ENCODE measurements at regions not wholly inside any gene's neighbourhood (a gene's known extent, or its start where the extent isn't known, plus 50 kb on each side); places are given as distances from the start of the nearest gene placed in this dataset.
A peak's percentile ranks its signal among the peaks of the same experiment; 100 is the strongest.

DNA sequence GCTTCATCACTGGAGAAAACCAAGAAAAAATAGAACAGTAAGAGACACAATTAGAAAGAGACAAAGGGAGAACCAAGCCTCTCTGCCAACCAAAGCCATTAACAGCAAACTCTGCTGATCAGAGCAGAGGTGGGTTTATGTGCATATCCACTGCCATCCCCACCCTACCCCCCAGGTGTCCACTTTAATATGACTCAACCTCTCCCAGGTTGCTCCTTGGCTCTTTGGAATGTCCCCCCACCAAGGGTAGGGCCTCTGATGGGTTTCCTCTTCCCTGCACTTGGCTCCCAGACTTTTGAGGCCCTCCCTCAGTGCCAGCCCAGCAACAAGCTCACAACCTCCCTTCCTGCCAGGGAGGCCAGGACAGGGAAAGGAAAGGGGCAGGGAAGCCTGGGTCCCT, 104.8 kb downstream of the DMRTA2 start:
- CTCF ChIA-PET: interaction anchor here in 1 of 2 donors (0.8 kb wide), 1 partner anchor 9 kb away, joined by 4 read pairs; no protein-coding TSS in a partner anchor

DNA sequence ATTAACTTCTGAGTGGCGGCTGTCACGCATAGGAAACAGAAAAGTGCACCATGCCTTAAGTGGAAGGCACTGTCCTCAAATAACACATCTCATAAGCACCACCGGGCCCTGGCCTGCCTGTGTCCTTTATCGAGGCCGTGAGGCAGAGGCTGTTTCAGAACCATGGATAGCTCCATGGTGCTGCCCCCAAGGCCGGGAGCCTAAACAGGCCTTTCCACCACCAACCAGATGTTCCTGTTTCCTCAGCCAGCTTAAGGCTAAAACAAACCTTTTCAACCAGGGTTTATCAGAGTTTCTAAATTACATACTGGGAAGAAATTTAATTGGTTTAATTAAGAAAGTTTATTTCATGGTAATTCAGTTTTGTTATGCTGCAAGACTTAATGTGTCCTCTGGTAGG, 114.4 kb downstream of the DMRTA2 start:
- peaks cover 0 to 5% (median 0%) of the 10 kb centered on the region in 3 donors for H3K9me3 Mint-ChIP-seq
- H3K27ac Mint-ChIP-seq: no peak overlapping the region
- no peaks in the 10 kb centered on the region for H3K36me3 ChIP-seq (ENCODE audit: control insufficient read depth in 2 of 2, extremely low read depth in 1 of 2, insufficient read depth in 1 of 2, low read length in 1 of 2)
- WGBS (ENCODE audit: insufficient coverage): 7% methylated on average over 2 of the region's 6 CpGs
- H3K27me3 Mint-ChIP-seq: peaks cover 5 to 30% of the 10 kb centered on the region in 2 donors
- H3K27me3 ChIP-seq (replicated peaks in 1 of 2; ENCODE audit: control insufficient read depth in 2 of 2, extremely low read depth in 1 of 2, insufficient read depth in 2 of 2, low read length in 1 of 2): peaks cover under 1 to 3% of the 10 kb centered on the region in 2 experiments
- no peaks in the 10 kb centered on the region for H3K4me1 ChIP-seq (ENCODE audit: control insufficient read depth in 1 of 2, extremely low read depth in 1 of 2, insufficient read depth in 2 of 2, low read length in 2 of 2)
- CTCF ChIA-PET: no interaction called here
- no peak overlapping the region for H3K4me3 Mint-ChIP-seq
- H3K36me3 Mint-ChIP-seq: no peaks in the 10 kb centered on the region
- DNase-seq (peak in 1 of 35 experiments; percentile 9), ATAC-seq (replicated peaks in 1 of 4) (no peak)
- H3K4me3 ChIP-seq (ENCODE audit: control insufficient read depth in 1 of 2, extremely low read depth in 1 of 2, low read length in 1 of 2): no peak overlapping the region
- POLR2A ChIA-PET: no interaction called here
- H3K9me3 ChIP-seq: no peaks in the 10 kb centered on the region
- no peak overlapping the region for H3K27ac ChIP-seq (ENCODE audit: low read length)
- H3K4me1 Mint-ChIP-seq: no peaks in the 10 kb centered on the region

More for the DNA sequence above, 104.8 kb downstream of the DMRTA2 start:
- DNase-seq: no peak
- Mint-ChIP-seq H3K27ac (no peak overlapping the region), H3K4me3 (no peak overlapping the region), H3K36me3 (no peaks in the 10 kb centered on the region), H3K9me3 (no peaks in the 10 kb centered on the region), H3K4me1 (no peaks in the 10 kb centered on the region), H3K27me3 (peaks cover 5 to 12% of the 10 kb centered on the region in 2 donors)
- Histone ChIP-seq H3K27ac (ENCODE audit: low read length) (no peak overlapping the region), H3K9me3 (no peaks in the 10 kb centered on the region), H3K27me3 (replicated peaks in 1 of 2; ENCODE audit: control insufficient read depth in 2 of 2, extremely low read depth in 1 of 2, insufficient read depth in 2 of 2, low read length in 1 of 2) (peaks cover 0 to 7% of the 10 kb centered on the region in 2 experiments), H3K4me1 (ENCODE audit: control insufficient read depth in 1 of 2, extremely low read depth in 1 of 2, insufficient read depth in 2 of 2, low read length in 2 of 2) (no peaks in the 10 kb centered on the region), H3K4me3 (ENCODE audit: control insufficient read depth in 1 of 2, extremely low read depth in 1 of 2, low read length in 1 of 2) (no peak overlapping the region), H3K36me3 (ENCODE audit: control insufficient read depth in 2 of 2, extremely low read depth in 1 of 2, insufficient read depth in 1 of 2, low read length in 1 of 2) (no peaks in the 10 kb centered on the region)
- no peak for ATAC-seq (replicated peaks in 1 of 4)
- POLR2A ChIA-PET: no interaction called here

DNA sequence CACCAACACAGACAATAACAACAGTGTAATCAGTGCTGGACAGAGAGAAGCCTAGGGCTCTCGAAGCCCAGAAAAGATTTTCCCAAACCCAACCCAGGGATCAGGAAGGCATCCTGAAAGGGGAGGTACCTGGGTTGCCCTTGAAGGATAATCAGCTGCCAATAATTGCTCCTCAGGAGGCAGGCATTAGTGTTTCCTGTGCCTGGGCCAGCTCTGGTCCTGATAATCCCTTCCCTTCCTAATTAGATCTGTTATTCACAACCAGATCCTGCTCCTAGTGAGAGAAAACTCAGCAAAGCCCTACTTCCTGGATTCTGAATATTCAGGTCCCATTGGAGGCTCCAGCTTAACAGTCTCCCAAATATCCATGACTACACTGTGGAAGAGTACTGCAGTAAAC, 117.4 kb downstream of the DMRTA2 start:
- no peaks in the 10 kb centered on the region for H3K9me3 ChIP-seq
- Mint-ChIP-seq H3K9me3 (peaks cover 0 to 5% (median 0%) of the 10 kb centered on the region in 3 donors), H3K4me3 (no peak overlapping the region), H3K4me1 (no peaks in the 10 kb centered on the region), H3K27me3 (peaks cover 4 to 29% of the 10 kb centered on the region in 2 donors), H3K27ac (no peak overlapping the region), H3K36me3 (no peaks in the 10 kb centered on the region)
- no peak overlapping the region for H3K4me3 ChIP-seq (ENCODE audit: control insufficient read depth in 1 of 2, extremely low read depth in 1 of 2, low read length in 1 of 2)
- H3K27me3 ChIP-seq (replicated peaks in 1 of 2; ENCODE audit: control insufficient read depth in 2 of 2, extremely low read depth in 1 of 2, insufficient read depth in 2 of 2, low read length in 1 of 2): peaks cover 1 to 2% of the 10 kb centered on the region in 2 experiments
- H3K36me3 ChIP-seq (ENCODE audit: control insufficient read depth in 2 of 2, extremely low read depth in 1 of 2, insufficient read depth in 1 of 2, low read length in 1 of 2): no peaks in the 10 kb centered on the region
- ChIA-PET CTCF (no interaction called here), POLR2A (no interaction called here)
- ATAC-seq (replicated peaks in 1 of 4) (no peak), DNase-seq (no peak)
- no CpG with 5 or more reads among the region's 1 CpG for WGBS (ENCODE audit: insufficient coverage)
- H3K4me1 ChIP-seq (ENCODE audit: control insufficient read depth in 1 of 2, extremely low read depth in 1 of 2, insufficient read depth in 2 of 2, low read length in 2 of 2): no peaks in the 10 kb centered on the region
- no peak overlapping the region for H3K27ac ChIP-seq (ENCODE audit: low read length)

DNA sequence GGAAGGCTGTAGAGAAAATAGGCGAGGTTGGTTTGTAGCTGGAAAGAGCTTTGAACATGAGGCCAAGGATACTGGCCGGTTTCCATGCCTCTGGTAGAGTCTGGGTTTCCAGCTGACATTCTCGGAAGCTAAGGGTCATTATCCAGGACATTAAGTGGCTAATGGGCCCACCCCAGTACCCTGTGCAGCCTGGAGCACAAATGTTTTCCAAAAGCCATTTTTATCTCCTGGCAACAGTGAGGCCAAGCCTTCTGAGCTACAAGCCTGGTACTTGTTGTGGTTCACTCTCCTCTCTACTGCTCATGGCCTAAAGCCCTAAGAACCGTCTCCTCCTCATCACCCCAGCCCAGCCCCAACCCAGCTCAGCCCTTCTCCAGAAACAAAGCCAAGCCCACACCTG, 122.9 kb downstream of the DMRTA2 start:
- no peaks in the 10 kb centered on the region for H3K4me1 Mint-ChIP-seq
- ChIA-PET CTCF (no interaction called here), POLR2A (no interaction called here)
- Histone ChIP-seq H3K4me3 (ENCODE audit: control insufficient read depth in 1 of 2, extremely low read depth in 1 of 2, low read length in 1 of 2) (no peak overlapping the region), H3K9me3 (no peaks in the 10 kb centered on the region), H3K27me3 (replicated peaks in 1 of 2; ENCODE audit: control insufficient read depth in 2 of 2, extremely low read depth in 1 of 2, insufficient read depth in 2 of 2, low read length in 1 of 2) (peaks cover 2 to 8% of the 10 kb centered on the region in 2 experiments), H3K36me3 (ENCODE audit: control insufficient read depth in 2 of 2, extremely low read depth in 1 of 2, insufficient read depth in 1 of 2, low read length in 1 of 2) (no peaks in the 10 kb centered on the region), H3K27ac (ENCODE audit: low read length) (no peak overlapping the region), H3K4me1 (ENCODE audit: control insufficient read depth in 1 of 2, extremely low read depth in 1 of 2, insufficient read depth in 2 of 2, low read length in 2 of 2) (no peaks in the 10 kb centered on the region)
- H3K9me3 Mint-ChIP-seq: no peaks in the 10 kb centered on the region
- DNase-seq: no peak
- no peak overlapping the region for H3K4me3 Mint-ChIP-seq
- no peak for ATAC-seq (replicated peaks in 1 of 4)
- no peaks in the 10 kb centered on the region for H3K36me3 Mint-ChIP-seq
- H3K27me3 Mint-ChIP-seq: peaks cover 1 to 22% of the 10 kb centered on the region in 2 donors
- no peak overlapping the region for H3K27ac Mint-ChIP-seq
- 58% methylated on average over 4 of the region's 4 CpGs for WGBS (ENCODE audit: insufficient coverage)

DNA sequence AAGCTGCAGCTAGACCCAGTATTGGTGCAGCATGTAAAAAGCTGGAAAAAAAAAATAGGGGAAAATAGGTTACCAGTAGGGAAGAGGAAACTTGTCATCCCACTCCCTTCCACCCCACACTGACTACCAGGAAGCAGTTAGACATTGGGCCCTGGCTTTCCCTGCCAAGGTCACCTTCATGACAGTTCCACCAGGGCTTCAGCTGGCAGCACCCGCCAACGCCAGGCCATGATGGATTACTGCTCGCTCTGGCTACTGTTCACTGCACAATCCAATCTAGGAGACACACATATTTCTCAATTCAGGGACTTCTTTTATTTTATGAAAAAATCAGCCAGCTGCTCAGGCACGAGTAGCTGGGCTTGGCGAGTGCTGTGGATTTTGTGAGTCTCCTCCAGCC, 127.7 kb downstream of the DMRTA2 start:
- ChIA-PET CTCF (no interaction called here), POLR2A (no interaction called here)
- Histone ChIP-seq H3K27me3 (replicated peaks in 1 of 2; ENCODE audit: control insufficient read depth in 2 of 2, extremely low read depth in 1 of 2, insufficient read depth in 2 of 2, low read length in 1 of 2) (peaks cover 0 to 4% of the 10 kb centered on the region in 2 experiments), H3K9me3 (no peaks in the 10 kb centered on the region), H3K4me3 (ENCODE audit: control insufficient read depth in 1 of 2, extremely low read depth in 1 of 2, low read length in 1 of 2) (no peak overlapping the region), H3K27ac (ENCODE audit: low read length) (no peak overlapping the region), H3K4me1 (ENCODE audit: control insufficient read depth in 1 of 2, extremely low read depth in 1 of 2, insufficient read depth in 2 of 2, low read length in 2 of 2) (no peaks in the 10 kb centered on the region), H3K36me3 (ENCODE audit: control insufficient read depth in 2 of 2, extremely low read depth in 1 of 2, insufficient read depth in 1 of 2, low read length in 1 of 2) (no peaks in the 10 kb centered on the region)
- Mint-ChIP-seq H3K9me3 (peaks cover 4 to 13% (median 10%) of the 10 kb centered on the region in 3 donors), H3K27me3 (peaks cover 1 to 15% of the 10 kb centered on the region in 2 donors), H3K4me1 (no peaks in the 10 kb centered on the region), H3K36me3 (no peaks in the 10 kb centered on the region), H3K4me3 (no peak overlapping the region), H3K27ac (no peak overlapping the region)
- DNase-seq (no peak), ATAC-seq (replicated peaks in 1 of 4) (no peak)
- WGBS (ENCODE audit: insufficient coverage): 85% methylated on average over 3 of the region's 5 CpGs

DNA sequence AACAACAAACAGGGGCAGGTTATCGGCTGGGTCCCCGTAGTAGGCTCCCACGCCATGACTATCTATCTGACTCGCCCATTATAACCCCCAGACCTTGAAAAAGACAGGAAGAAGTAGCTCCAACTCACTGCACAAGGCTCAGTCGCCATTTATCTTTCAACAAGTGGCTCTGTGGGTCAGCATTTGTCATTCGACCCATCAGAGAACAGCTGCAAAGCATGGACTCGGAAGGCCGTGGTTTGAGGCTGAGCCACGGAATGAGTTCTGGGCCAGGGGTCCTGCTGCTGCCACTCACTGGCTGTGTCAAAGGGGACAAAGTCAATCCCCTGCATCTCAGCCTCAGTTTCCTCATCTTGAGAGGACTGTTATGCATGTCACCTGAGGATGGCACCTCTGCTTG, 131.0 kb downstream of the DMRTA2 start:
- no peak for ATAC-seq (replicated peaks in 1 of 4)
- Histone ChIP-seq H3K4me1 (ENCODE audit: control insufficient read depth in 1 of 2, extremely low read depth in 1 of 2, insufficient read depth in 2 of 2, low read length in 2 of 2) (no peaks in the 10 kb centered on the region), H3K9me3 (no peaks in the 10 kb centered on the region), H3K36me3 (ENCODE audit: control insufficient read depth in 2 of 2, extremely low read depth in 1 of 2, insufficient read depth in 1 of 2, low read length in 1 of 2) (no peaks in the 10 kb centered on the region), H3K27me3 (replicated peaks in 1 of 2; ENCODE audit: control insufficient read depth in 2 of 2, extremely low read depth in 1 of 2, insufficient read depth in 2 of 2, low read length in 1 of 2) (peaks cover 0 to 17% of the 10 kb centered on the region in 2 experiments), H3K27ac (ENCODE audit: low read length) (no peak overlapping the region), H3K4me3 (ENCODE audit: control insufficient read depth in 1 of 2, extremely low read depth in 1 of 2, low read length in 1 of 2) (no peak overlapping the region)
- CTCF ChIA-PET: no interaction called here
- Mint-ChIP-seq H3K27me3 (peaks cover 15 to 19% of the 10 kb centered on the region in 2 donors), H3K4me3 (no peak overlapping the region), H3K27ac (no peak overlapping the region), H3K4me1 (no peaks in the 10 kb centered on the region), H3K9me3 (peaks cover 4 to 14% (median 13%) of the 10 kb centered on the region in 3 donors), H3K36me3 (no peaks in the 10 kb centered on the region)
- no peak for DNase-seq
- POLR2A ChIA-PET: no interaction called here
- WGBS (ENCODE audit: insufficient coverage): 72% methylated on average over 9 of the region's 9 CpGs

DNA sequence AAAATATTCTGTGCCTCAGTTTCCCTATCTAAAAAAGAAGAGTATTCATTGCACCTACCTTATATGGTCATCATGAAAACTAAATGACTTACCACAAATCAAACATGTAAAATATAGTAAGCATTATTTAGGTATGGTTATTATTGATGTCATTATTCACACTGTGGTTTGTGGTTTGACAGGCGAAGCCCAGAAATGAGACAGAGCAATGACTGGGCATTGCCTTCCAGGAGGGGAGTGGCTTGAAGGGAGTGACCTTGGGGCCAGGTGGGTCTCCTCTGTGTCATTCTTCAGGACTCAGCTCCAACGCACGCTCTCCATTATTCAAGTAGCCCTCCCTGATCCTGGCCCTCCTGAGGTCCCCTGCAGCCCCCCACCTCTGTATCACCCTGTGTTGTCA, 133.7 kb downstream of the DMRTA2 start:
- POLR2A ChIA-PET: no interaction called here

More for the DNA sequence above, 133.7 kb downstream of the DMRTA2 start:
- Histone ChIP-seq H3K4me3 (ENCODE audit: control insufficient read depth in 1 of 2, extremely low read depth in 1 of 2, low read length in 1 of 2) (no peak overlapping the region), H3K9me3 (no peaks in the 10 kb centered on the region), H3K4me1 (ENCODE audit: control insufficient read depth in 1 of 2, extremely low read depth in 1 of 2, insufficient read depth in 2 of 2, low read length in 2 of 2) (no peaks in the 10 kb centered on the region), H3K27me3 (replicated peaks in 1 of 2; ENCODE audit: control insufficient read depth in 2 of 2, extremely low read depth in 1 of 2, insufficient read depth in 2 of 2, low read length in 1 of 2) (peaks cover 0 to 18% of the 10 kb centered on the region in 2 experiments), H3K36me3 (ENCODE audit: control insufficient read depth in 2 of 2, extremely low read depth in 1 of 2, insufficient read depth in 1 of 2, low read length in 1 of 2) (no peaks in the 10 kb centered on the region), H3K27ac (ENCODE audit: low read length) (no peak overlapping the region)
- Mint-ChIP-seq H3K36me3 (no peaks in the 10 kb centered on the region), H3K27ac (no peak overlapping the region), H3K9me3 (peaks cover 2 to 12% (median 11%) of the 10 kb centered on the region in 3 donors), H3K27me3 (peaks cover 15 to 22% of the 10 kb centered on the region in 2 donors), H3K4me1 (no peaks in the 10 kb centered on the region), H3K4me3 (no peak overlapping the region)
- DNase-seq (no peak), ATAC-seq (replicated peaks in 1 of 4) (no peak)
- CTCF ChIA-PET: no interaction called here
- WGBS (ENCODE audit: insufficient coverage): no CpG with 5 or more reads among the region's 3 CpGs
